ENCODE measurements at regions not wholly inside any gene's neighbourhood (a gene's known extent, or its start where the extent isn't known, plus 50 kb on each side); places are given as distances from the start of the nearest gene placed in this dataset.

GRCh38 chr10:4359003-4359402 is 467.0 kb upstream of the AKR1E2 start:
- DNase-seq (ENCODE audit: insufficient read length) (no peak), FAIRE-seq (no peak)
- no peak for TF ChIP-seq POLR2AphosphoS5 (IDR thresholded peaks at IDR 0.05; ENCODE audit: low read depth, low read length)
- TF ChIP-seq TAF1 (IDR thresholded peaks at IDR 0.05; ENCODE audit: borderline replicate concordance, low read depth, low read length) = no peak
- TF ChIP-seq POLR2A (IDR thresholded peaks at IDR 0.05; ENCODE audit: low read depth, low read length) = no peak

GRCh38 chr10:4357911-4358310 is 468.1 kb upstream of the AKR1E2 start:
- no peak for DNase-seq (ENCODE audit: insufficient read length)
- no peak for FAIRE-seq
- TF ChIP-seq POLR2AphosphoS5 (IDR thresholded peaks at IDR 0.05; ENCODE audit: low read depth, low read length) (no peak), TAF1 (IDR thresholded peaks at IDR 0.05; ENCODE audit: borderline replicate concordance, low read depth, low read length) (no peak)

GRCh38 chr10:4355350-4355749 is 470.7 kb upstream of the AKR1E2 start:
- FAIRE-seq (no peak), DNase-seq (ENCODE audit: insufficient read length) (no peak)
- TF ChIP-seq TAF1 (IDR thresholded peaks at IDR 0.05; ENCODE audit: borderline replicate concordance, low read depth, low read length) (no peak), POLR2A (IDR thresholded peaks at IDR 0.05; ENCODE audit: low read depth, low read length) (no peak), POLR2AphosphoS5 (IDR thresholded peaks at IDR 0.05; ENCODE audit: low read depth, low read length) (no peak)

GRCh38 chr10:4354382-4354812 is 471.6 kb upstream of the AKR1E2 start:
- DNase-seq (ENCODE audit: insufficient read length) (no peak), FAIRE-seq (no peak)
- TF ChIP-seq TAF1 (IDR thresholded peaks at IDR 0.05; ENCODE audit: borderline replicate concordance, low read depth, low read length) (no peak), POLR2A (IDR thresholded peaks at IDR 0.05; ENCODE audit: low read depth, low read length) (no peak), POLR2AphosphoS5 (IDR thresholded peaks at IDR 0.05; ENCODE audit: low read depth, low read length) (no peak)

GRCh38 chr10:4353964-4354363 is 472.0 kb upstream of the AKR1E2 start:
- FAIRE-seq = no peak
- DNase-seq (ENCODE audit: insufficient read length) = no peak
- no peak for TF ChIP-seq TAF1 (IDR thresholded peaks at IDR 0.05; ENCODE audit: borderline replicate concordance, low read depth, low read length)
- TF ChIP-seq POLR2AphosphoS5 (IDR thresholded peaks at IDR 0.05; ENCODE audit: low read depth, low read length) = no peak
- no peak for TF ChIP-seq POLR2A (IDR thresholded peaks at IDR 0.05; ENCODE audit: low read depth, low read length)

GRCh38 chr10:4353059-4353655 is 472.9 kb upstream of the AKR1E2 start:
- TF ChIP-seq POLR2A (IDR thresholded peaks at IDR 0.05; ENCODE audit: low read depth, low read length) = no peak
- DNase-seq (ENCODE audit: insufficient read length) (no peak), FAIRE-seq (no peak)

- TF ChIP-seq POLR2AphosphoS5 (IDR thresholded peaks at IDR 0.05; ENCODE audit: low read depth, low read length) (no peak), TAF1 (IDR thresholded peaks at IDR 0.05; ENCODE audit: borderline replicate concordance, low read depth, low read length) (no peak), POLR2A (IDR thresholded peaks at IDR 0.05; ENCODE audit: low read depth, low read length) (no peak)
- FAIRE-seq (no peak), DNase-seq (ENCODE audit: insufficient read length) (no peak)
Measured at GRCh38 chr10:4352414-4352961, 473.5 kb upstream of the AKR1E2 start.

- FAIRE-seq (no peak), DNase-seq (ENCODE audit: insufficient read length) (no peak)
- TF ChIP-seq TAF1 (IDR thresholded peaks at IDR 0.05; ENCODE audit: borderline replicate concordance, low read depth, low read length) (no peak), POLR2AphosphoS5 (IDR thresholded peaks at IDR 0.05; ENCODE audit: low read depth, low read length) (no peak), POLR2A (IDR thresholded peaks at IDR 0.05; ENCODE audit: low read depth, low read length) (no peak)
Measured at GRCh38 chr10:4351723-4352413, 474.1 kb upstream of the AKR1E2 start.

GRCh38 chr10:4347397-4347796 is 478.6 kb upstream of the AKR1E2 start:
- DNase-seq (ENCODE audit: insufficient read length) (no peak), FAIRE-seq (no peak)
- no peak for TF ChIP-seq POLR2A (IDR thresholded peaks at IDR 0.05; ENCODE audit: low read depth, low read length)
- TF ChIP-seq POLR2AphosphoS5 (IDR thresholded peaks at IDR 0.05; ENCODE audit: low read depth, low read length) = no peak
- TF ChIP-seq TAF1 (IDR thresholded peaks at IDR 0.05; ENCODE audit: borderline replicate concordance, low read depth, low read length) = no peak

GRCh38 chr10:4345877-4346646 is 479.9 kb upstream of the AKR1E2 start:
- DNase-seq (ENCODE audit: insufficient read length) (no peak), FAIRE-seq (no peak)
- no peak for TF ChIP-seq POLR2A (IDR thresholded peaks at IDR 0.05; ENCODE audit: low read depth, low read length)
- TF ChIP-seq TAF1 (IDR thresholded peaks at IDR 0.05; ENCODE audit: borderline replicate concordance, low read depth, low read length) = no peak
- no peak for TF ChIP-seq POLR2AphosphoS5 (IDR thresholded peaks at IDR 0.05; ENCODE audit: low read depth, low read length)

GRCh38 chr10:4344492-4344994 is 481.5 kb upstream of the AKR1E2 start:
- DNase-seq (ENCODE audit: insufficient read length) = no peak
- FAIRE-seq = no peak
- TF ChIP-seq POLR2AphosphoS5 (IDR thresholded peaks at IDR 0.05; ENCODE audit: low read depth, low read length) (no peak), TAF1 (IDR thresholded peaks at IDR 0.05; ENCODE audit: borderline replicate concordance, low read depth, low read length) (no peak), POLR2A (IDR thresholded peaks at IDR 0.05; ENCODE audit: low read depth, low read length) (no peak)

Measured in GM12892 (cell line).